GM12873 (cell line): ENCODE measurements at regions not wholly inside any gene's neighbourhood (a gene's known extent, or its start where the extent isn't known, plus 50 kb on each side); places are given as distances from the start of the nearest gene placed in this dataset.

ENCODE experiments used
- CTCF ChIP-seq: IDR thresholded peaks from 2 replicates; pipeline ENCODE4 v1.5.1; 2012; ENCODE audit warnings: low read depth, mild to moderate bottlenecking, moderate library complexity, low read length, control low read depth; ENCODE audit not compliant: insufficient read depth; ENCODE audit errors: missing control alignments

DNA sequence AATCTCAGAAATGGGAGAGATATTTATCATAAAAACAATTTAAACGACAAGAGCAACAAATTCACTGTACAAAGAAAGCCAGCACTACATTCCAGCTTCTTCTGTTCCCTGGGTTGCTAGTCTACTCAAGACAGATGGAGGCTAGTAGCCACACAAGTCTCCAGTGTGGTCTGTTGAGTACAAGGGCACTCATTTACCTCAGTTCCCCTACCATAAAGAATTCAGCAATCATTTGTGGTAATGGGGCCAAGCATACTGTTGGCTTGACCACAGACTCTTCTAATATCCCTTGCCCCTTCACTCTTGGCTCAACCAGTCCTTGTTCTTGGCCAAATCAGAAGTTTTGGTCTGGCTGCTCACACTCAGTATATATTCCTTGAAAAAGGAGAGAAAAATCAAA, 212.3 kb downstream of the COX18 start:
- TF ChIP-seq CTCF: no peak

DNA sequence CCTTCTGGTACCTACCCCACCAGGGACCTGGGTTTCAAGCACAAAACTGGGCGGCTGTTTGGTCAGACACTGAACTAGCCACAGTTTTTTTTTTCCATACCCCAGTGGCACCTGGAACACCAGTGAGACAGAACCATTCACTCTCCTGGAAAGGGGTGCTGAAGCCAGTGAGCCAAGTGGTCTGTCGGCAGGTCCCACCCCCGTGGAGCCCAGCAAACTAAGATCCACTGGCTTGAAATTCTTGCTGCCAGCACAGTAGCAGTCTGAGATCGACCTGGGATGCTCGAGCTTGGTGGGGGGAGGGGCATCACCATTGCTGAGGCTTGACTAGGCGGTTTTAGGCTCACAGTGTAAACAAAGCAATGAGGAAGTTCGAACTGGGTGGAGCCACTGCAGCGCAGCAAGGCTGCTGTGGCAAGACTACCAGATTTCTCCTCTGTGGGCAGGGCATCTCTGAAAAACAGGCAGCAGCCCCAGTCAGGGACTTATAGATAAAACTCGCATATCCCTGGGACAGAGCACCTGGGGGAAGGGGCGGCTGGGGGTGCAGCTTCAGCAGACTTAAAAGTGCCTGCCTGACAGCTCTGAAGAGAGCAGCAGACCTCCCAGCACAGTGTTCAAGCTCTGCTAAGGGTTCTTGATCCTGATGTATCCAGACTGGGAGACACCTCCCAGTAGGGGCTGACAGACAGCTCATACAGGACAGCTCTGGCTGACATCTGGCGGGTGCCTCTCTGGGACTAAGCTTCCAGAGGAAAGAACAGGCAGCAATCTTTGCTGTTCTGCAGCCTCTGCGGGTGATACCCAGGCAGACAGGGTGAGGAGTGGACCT, 223.0 kb downstream of the COX18 start:
- no peak for TF ChIP-seq CTCF

DNA sequence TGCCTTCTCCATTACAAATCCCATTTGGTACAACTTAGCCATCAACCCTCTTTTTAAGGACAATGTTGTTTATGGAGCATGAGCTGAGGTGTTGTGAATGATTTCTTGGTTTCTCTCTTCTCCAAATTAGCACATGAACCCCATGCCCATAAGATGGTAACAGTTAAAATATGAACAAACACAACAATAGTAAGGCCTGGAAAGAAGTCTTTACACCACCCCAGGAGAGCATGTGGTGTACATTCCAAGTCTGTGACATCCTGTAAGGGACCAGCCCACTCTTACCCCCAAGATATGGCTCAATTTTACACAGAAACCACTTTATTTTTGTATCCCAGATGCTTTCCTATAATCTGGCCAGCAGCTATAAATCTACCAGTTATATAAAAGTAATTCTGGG, 226.1 kb downstream of the COX18 start:
- TF ChIP-seq CTCF: no peak

DNA sequence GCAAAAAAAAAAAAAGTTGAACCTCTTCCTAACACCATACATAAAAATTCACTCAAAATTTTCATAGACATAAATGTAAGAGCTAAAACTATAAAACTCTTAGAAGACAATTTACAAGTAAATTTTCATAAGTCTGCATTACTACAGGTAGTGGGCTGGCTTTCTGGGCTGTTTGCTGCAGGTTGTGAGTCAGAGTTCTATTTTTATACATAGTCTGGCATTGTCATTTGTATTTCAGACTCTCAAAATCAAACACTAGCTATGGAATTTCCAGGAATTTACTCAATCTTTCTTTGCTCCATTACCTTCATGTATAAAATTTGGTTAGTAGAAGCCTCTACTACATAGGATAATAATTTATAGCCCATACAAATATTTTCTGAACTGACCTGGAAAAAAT, 227.2 kb downstream of the COX18 start:
- TF ChIP-seq CTCF: no peak

DNA sequence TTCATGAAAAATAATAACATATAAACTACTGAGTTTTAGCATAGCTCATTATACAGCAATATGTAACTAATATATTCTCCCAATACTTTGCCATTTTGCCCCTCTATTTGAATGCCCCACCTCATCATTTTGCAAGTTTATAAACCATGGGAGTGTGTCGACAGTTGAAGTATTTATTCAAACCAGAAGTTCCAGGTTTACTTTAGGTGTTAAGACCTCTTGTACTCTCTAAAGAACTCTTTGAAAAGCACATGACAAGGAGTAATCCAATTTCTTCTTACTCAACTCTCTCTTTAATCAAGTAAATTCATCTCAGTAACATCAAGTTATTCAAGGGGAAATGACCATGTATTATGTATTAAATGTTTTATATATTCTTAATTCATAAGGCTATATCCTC, 240.7 kb downstream of the COX18 start:
- no peak for TF ChIP-seq CTCF

DNA sequence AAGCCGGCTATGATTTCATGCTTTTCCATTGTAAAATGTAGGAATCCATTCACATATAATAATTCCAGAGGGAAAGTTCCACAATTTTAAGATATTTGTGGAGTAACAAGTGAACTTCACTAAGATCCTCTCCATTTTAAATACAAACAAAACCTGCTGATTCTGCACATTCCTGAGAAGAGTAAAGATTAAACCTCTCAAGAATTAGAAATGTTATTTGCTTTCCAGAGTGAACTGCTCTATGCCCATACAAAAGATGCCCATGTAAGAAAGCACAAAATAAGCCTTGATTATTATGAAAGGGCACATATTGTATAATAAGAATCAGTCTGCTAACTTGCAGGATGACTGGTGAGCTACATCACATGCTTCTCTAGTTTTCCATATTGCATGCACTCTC, 241.5 kb downstream of the COX18 start:
- TF ChIP-seq CTCF: no peak

DNA sequence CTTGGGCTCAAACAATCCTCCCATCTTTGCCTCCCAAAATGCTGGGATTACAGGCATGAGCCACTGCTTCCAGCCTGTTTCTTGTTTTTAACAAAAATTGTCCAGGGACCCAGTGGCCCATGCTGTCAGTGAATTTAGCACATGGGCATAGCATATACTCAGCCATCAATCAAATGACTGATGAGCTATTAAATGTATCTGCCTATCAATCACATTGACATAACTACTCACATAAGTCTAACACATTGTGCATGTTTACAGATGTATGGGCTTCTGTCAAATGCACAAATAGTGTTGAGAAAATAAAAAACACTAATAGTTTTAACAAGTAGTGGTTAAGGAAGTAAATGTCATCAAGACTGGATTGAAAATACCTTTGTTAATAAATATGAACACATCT, 249.4 kb downstream of the COX18 start:
- TF ChIP-seq CTCF: no peak

- TF ChIP-seq CTCF: no peak
Observed at GRCh38 chr4:72817012-72817411, 248.0 kb upstream of the ADAMTS3 start.
